HFF-Myc (cell line): ENCODE measurements at regions not wholly inside any gene's neighbourhood (a gene's known extent, or its start where the extent isn't known, plus 50 kb on each side); places are given as distances from the start of the nearest gene placed in this dataset.

Experiments used
- DNase-seq: peaks from one replicate; pipeline ENCODE4 v3.0.0-alpha.2; 2011; ENCODE audit warnings: low read depth; ENCODE audit errors: extremely low read depth
- H3K4me3 ChIP-seq: replicated peaks from 2 replicates; pipeline ENCODE4 v1.5.1; 2011; ENCODE audit warnings: low read depth, mild to moderate bottlenecking, control low read depth, low read length
- CTCF ChIP-seq: IDR thresholded peaks from 2 replicates; pipeline ENCODE4 v1.5.1; 2012; ENCODE audit warnings: mild to moderate bottlenecking, low read depth, low read length, control low read depth; ENCODE audit errors: missing control alignments

- DNase-seq = no peak
- H3K4me3 ChIP-seq = no peak overlapping the region
- TF ChIP-seq CTCF = no peak
Observed at GRCh38 chr7:156095908-156096539, 283.8 kb upstream of the SHH start.

- DNase-seq = no peak
- no peak for TF ChIP-seq CTCF
- H3K4me3 ChIP-seq = no peak overlapping the region
Observed at GRCh38 chr7:156094350-156095146, 282.3 kb upstream of the SHH start.

- DNase-seq = no peak
- no peak overlapping the region for H3K4me3 ChIP-seq
- TF ChIP-seq CTCF = no peak
Observed at GRCh38 chr7:156092307-156092706, 280.0 kb upstream of the SHH start.

GRCh38 chr7:156091519-156092080 lies 279.3 kb upstream of the SHH start:
- TF ChIP-seq CTCF = no peak
- no peak overlapping the region for H3K4me3 ChIP-seq
- DNase-seq = no peak

GRCh38 chr7:156090988-156091387 lies 278.7 kb upstream of the SHH start:
- no peak for TF ChIP-seq CTCF

GRCh38 chr7:156089222-156089621 lies 277.0 kb upstream of the SHH start:
- DNase-seq = no peak
- no peak for TF ChIP-seq CTCF
- H3K4me3 ChIP-seq = no peak overlapping the region

More at GRCh38 chr7:156090988-156091387, 278.7 kb upstream of the SHH start:
- no peak for DNase-seq
- no peak overlapping the region for H3K4me3 ChIP-seq
